ENCODE measurements at regions not wholly inside any gene's neighbourhood (a gene's known extent, or its start where the extent isn't known, plus 50 kb on each side); places are given as distances from the start of the nearest gene placed in this dataset.
A peak's percentile ranks its signal among the peaks of the same experiment; 100 is the strongest.
"Not testable (repeated sequence)": the region's sequence is repeated elsewhere in the genome, so short reads cannot be mapped to it uniquely, and the experiment has no call there.

DNA sequence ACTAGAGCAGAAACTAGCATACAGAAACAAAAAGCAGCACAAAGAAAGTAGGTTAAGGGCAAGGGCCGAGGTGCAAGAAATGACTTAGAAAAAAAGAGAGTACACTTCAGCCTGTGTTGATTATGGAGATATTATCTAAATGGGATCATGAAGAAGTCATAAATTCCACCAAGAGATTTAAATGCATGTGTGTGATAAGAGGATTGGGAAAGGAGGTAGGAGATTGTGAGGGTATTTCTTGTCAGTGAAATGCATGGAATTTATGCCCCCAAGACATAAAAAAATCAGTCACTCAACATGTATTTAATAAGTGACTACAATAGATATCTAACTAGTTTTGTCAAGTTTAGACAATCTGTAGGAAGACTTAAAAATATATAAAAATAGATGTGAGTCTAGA, 976.2 kb upstream of the LRFN5 start:
- no peak overlapping the region for H3K27ac Mint-ChIP-seq
- H3K9me3 Mint-ChIP-seq, result no peaks in the 10 kb centered on the region
- no peaks in the 10 kb centered on the region for H3K27me3 ChIP-seq (ENCODE audit: insufficient read depth, low read length)
- no peaks in the 10 kb centered on the region for H3K36me3 Mint-ChIP-seq (ENCODE audit: insufficient read depth in 1 of 3, low read depth in 3 of 3)
- no peak overlapping the region for H3K56ac ChIP-seq (ENCODE audit: insufficient read length, low read depth, low read length)
- H3K4me1 Mint-ChIP-seq, result peaks cover 0 to 11% of the 10 kb centered on the region in 2 experiments; a peak in 2 of 4 replicates
- no peak overlapping the region for H3K4me2 ChIP-seq (ENCODE audit: insufficient read depth, insufficient read length, low read length)
- no peak overlapping the region for H4K5ac ChIP-seq (ENCODE audit: insufficient read length, low read depth, low read length)
- H3K79me2 ChIP-seq (ENCODE audit: insufficient read depth, low read length), result no peaks in the 10 kb centered on the region
- no peak for DNase-seq
- H4K8ac ChIP-seq (replicated peaks; ENCODE audit: insufficient read length, low read depth, low read length), result no peak overlapping the region
- TF ChIP-seq, protein P1, sequence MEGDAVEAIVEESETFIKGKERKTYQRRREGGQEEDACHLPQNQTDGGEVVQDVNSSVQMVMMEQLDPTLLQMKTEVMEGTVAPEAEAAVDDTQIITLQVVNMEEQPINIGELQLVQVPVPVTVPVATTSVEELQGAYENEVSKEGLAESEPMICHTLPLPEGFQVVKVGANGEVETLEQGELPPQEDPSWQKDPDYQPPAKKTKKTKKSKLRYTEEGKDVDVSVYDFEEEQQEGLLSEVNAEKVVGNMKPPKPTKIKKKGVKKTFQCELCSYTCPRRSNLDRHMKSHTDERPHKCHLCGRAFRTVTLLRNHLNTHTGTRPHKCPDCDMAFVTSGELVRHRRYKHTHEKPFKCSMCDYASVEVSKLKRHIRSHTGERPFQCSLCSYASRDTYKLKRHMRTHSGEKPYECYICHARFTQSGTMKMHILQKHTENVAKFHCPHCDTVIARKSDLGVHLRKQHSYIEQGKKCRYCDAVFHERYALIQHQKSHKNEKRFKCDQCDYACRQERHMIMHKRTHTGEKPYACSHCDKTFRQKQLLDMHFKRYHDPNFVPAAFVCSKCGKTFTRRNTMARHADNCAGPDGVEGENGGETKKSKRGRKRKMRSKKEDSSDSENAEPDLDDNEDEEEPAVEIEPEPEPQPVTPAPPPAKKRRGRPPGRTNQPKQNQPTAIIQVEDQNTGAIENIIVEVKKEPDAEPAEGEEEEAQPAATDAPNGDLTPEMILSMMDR (conservative IDR thresholded peaks at IDR 0.05), result no peak
- no peak overlapping the region for H3K9ac ChIP-seq (ENCODE audit: extremely low read depth, insufficient read length, low read length)
- no peak overlapping the region for H3K18ac ChIP-seq (ENCODE audit: insufficient read length, low read depth, low read length)
- no peaks in the 10 kb centered on the region for H3K79me1 ChIP-seq (ENCODE audit: insufficient read depth, low read depth, low read length, poor library complexity, severe bottlenecking)
- no peak overlapping the region for H2BK5ac ChIP-seq (ENCODE audit: insufficient read length, low read length)
- no peak overlapping the region for H3K4ac ChIP-seq (ENCODE audit: low read depth, low read length)
- peak overlapping the region in 1 of 2 experiments; percentile 66; a peak in 2 of 5 replicates for H3K4me3 Mint-ChIP-seq
- H3K23ac ChIP-seq (ENCODE audit: insufficient read length, low read depth, low read length), result no peak overlapping the region
- no peaks in the 10 kb centered on the region for H4K20me1 ChIP-seq (ENCODE audit: control insufficient read depth, insufficient read depth, insufficient read length)
- no peak overlapping the region for H2AK5ac ChIP-seq (ENCODE audit: insufficient read length, low read length)
- H3K23me2 ChIP-seq (ENCODE audit: insufficient read length, low read depth, low read length, poor library complexity, severe bottlenecking), result no peaks in the 10 kb centered on the region
- H2BK20ac ChIP-seq (ENCODE audit: low read depth, low read length, poor library complexity, severe bottlenecking), result no peak overlapping the region
- no peaks in the 10 kb centered on the region for H3K9me3 ChIP-seq (ENCODE audit: control insufficient read depth, low read depth, low read length)
- no peak overlapping the region for H2BK120ac ChIP-seq (ENCODE audit: low read depth, low read length, poor library complexity, severe bottlenecking)
- H3K14ac ChIP-seq (ENCODE audit: insufficient read depth, low read length), result no peak overlapping the region
- no peak overlapping the region for H2BK12ac ChIP-seq (ENCODE audit: insufficient read length, low read depth, low read length)
- no peak overlapping the region for H4K91ac ChIP-seq (ENCODE audit: insufficient read length, low read depth, low read length)
- no peaks in the 10 kb centered on the region for H3K27me3 Mint-ChIP-seq (ENCODE audit: low read depth)
- H2AFZ ChIP-seq (ENCODE audit: low read length), result peak overlapping the region; percentile 68
- no peak overlapping the region for H3T11ph ChIP-seq (ENCODE audit: low read length)
- H3K27ac ChIP-seq (ENCODE audit: insufficient read length, low read depth, low read length), result no peak overlapping the region
- no peak overlapping the region for H2BK15ac ChIP-seq (ENCODE audit: low read depth, low read length)
- WGBS (ENCODE audit: extremely low coverage, insufficient read length, low lambda C conversion rate), result no CpG with 5 or more reads among the region's 1 CpG
- no peaks in the 10 kb centered on the region for H3K4me1 ChIP-seq (ENCODE audit: insufficient read depth, low read length)

DNA sequence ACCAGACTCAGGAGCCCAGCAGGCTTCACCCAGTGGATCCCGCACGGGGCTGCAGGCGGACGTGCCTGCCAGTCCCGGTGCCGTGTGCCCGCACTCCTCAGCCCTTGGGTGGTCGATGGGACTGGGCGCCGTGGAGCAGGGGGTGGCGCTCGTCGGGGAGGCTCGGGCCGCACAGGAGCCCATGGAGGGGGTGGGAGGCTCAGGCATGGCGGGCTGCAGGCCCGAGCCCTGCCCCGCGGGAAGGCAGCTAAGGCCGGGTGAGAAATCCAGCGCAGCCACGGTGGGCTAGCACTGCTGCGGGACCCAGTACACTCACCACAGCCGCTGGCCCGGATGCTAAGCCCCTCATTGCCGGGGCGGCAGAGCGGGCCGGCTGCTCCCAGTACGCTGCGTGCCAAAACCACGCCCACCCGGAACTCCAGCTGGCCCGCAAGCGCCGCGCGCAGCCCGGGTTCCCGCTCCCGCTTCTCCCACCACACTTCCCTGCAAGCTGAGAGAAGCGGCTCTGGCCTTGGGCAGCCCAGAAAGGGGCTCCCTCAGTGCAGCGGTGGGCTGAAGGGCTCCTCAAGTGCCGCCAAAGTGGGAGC, 977.0 kb upstream of the LRFN5 start:
- not testable (repeated sequence) for H3T11ph ChIP-seq (ENCODE audit: low read length); H3K23ac ChIP-seq (ENCODE audit: insufficient read length, low read depth, low read length); H3K23me2 ChIP-seq (ENCODE audit: insufficient read length, low read depth, low read length, poor library complexity, severe bottlenecking); H3K9ac ChIP-seq (ENCODE audit: extremely low read depth, insufficient read length, low read length); H3K4me1 ChIP-seq (ENCODE audit: insufficient read depth, low read length); H4K8ac ChIP-seq (replicated peaks; ENCODE audit: insufficient read length, low read depth, low read length); H3K79me1 ChIP-seq (ENCODE audit: insufficient read depth, low read depth, low read length, poor library complexity, severe bottlenecking); H3K56ac ChIP-seq (ENCODE audit: insufficient read length, low read depth, low read length); H3K36me3 Mint-ChIP-seq (ENCODE audit: insufficient read depth in 1 of 3, low read depth in 3 of 3); H2BK20ac ChIP-seq (ENCODE audit: low read depth, low read length, poor library complexity, severe bottlenecking); H3K9me3 ChIP-seq (ENCODE audit: control insufficient read depth, low read depth, low read length); H2BK12ac ChIP-seq (ENCODE audit: insufficient read length, low read depth, low read length); H3K79me2 ChIP-seq (ENCODE audit: insufficient read depth, low read length); H4K91ac ChIP-seq (ENCODE audit: insufficient read length, low read depth, low read length); H3K27me3 Mint-ChIP-seq (ENCODE audit: low read depth); H3K27ac Mint-ChIP-seq; H4K5ac ChIP-seq (ENCODE audit: insufficient read length, low read depth, low read length); H2AK5ac ChIP-seq (ENCODE audit: insufficient read length, low read length); H2BK5ac ChIP-seq (ENCODE audit: insufficient read length, low read length); H3K27ac ChIP-seq (ENCODE audit: insufficient read length, low read depth, low read length); H4K20me1 ChIP-seq (ENCODE audit: control insufficient read depth, insufficient read depth, insufficient read length); H3K14ac ChIP-seq (ENCODE audit: insufficient read depth, low read length); H3K4ac ChIP-seq (ENCODE audit: low read depth, low read length); H3K4me2 ChIP-seq (ENCODE audit: insufficient read depth, insufficient read length, low read length); H3K27me3 ChIP-seq (ENCODE audit: insufficient read depth, low read length); H3K9me3 Mint-ChIP-seq; H2BK120ac ChIP-seq (ENCODE audit: low read depth, low read length, poor library complexity, severe bottlenecking); H2BK15ac ChIP-seq (ENCODE audit: low read depth, low read length); H2AFZ ChIP-seq (ENCODE audit: low read length)
- H3K4me1 Mint-ChIP-seq, result peaks cover 0 to 11% of the 10 kb centered on the region in 2 experiments; a peak in 2 of 4 replicates
- H3K4me3 Mint-ChIP-seq, result peak overlapping the region in 1 of 2 experiments; percentile 66; a peak in 2 of 5 replicates
- H3K18ac ChIP-seq (ENCODE audit: insufficient read length, low read depth, low read length), result peak overlapping the region; percentile 58
- peak; percentile 86 for DNase-seq
- WGBS (ENCODE audit: extremely low coverage, insufficient read length, low lambda C conversion rate), result no CpG with 5 or more reads among the region's 44 CpGs
